ENCODE measurements at regions not wholly inside any gene's neighbourhood (a gene's known extent, or its start where the extent isn't known, plus 50 kb on each side); places are given as distances from the start of the nearest gene placed in this dataset.

DNA sequence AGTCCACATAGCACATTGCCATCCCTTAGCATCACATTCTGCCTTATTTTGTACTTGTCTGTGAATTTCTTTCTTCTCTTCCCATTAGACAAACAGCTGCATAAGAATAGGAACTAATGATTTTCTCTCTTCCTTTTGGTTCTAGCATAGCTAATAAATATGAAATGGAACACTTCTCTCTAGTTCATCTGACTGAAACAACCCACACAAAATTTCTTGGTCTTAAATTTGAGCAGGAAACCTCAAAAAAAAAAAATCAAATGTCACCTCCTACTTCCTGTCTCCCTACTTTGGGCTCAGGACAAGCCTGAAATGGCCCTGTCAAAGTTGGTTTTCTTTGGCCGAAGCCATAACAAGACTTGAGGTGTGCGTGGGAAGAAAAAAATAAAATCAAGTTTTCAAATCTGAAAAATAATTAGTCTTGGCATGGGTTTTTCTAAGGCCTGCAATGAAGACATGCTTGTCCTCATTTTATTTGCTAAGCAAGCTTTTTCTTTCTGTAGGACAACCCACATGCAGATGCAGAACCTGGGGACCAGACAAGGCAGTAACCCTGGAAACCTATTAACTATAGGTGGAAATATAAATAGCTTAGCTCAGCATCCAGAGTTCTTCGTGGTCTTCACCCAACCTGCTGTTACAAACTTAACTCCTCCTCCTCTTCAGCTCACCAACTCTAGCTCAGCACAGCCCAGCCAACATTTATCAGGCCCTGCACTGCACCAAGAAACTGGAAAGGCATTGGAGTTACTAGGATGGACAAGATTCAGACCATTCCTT lies 523.5 kb upstream of the KLF4 start:
- no peak for DNase-seq

DNA sequence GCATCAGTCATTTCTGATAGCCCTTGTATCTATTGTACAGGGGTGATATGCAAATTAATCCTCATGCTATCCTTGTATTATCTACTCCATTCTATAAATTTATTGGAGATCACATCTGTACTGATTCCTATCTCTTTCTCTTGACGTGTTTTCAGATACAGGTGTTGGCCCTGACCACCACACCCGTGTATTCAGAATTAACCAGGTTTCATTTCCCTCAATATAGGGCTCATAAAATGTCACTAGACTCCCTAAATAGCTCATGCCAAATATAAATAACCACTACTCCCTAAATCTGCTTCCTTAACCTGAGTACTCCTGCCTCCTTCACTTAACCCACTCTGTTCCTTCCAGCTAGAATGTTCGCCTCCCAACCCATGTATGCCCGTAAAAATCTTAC lies 522.8 kb upstream of the KLF4 start:
- DNase-seq: no peak

DNA sequence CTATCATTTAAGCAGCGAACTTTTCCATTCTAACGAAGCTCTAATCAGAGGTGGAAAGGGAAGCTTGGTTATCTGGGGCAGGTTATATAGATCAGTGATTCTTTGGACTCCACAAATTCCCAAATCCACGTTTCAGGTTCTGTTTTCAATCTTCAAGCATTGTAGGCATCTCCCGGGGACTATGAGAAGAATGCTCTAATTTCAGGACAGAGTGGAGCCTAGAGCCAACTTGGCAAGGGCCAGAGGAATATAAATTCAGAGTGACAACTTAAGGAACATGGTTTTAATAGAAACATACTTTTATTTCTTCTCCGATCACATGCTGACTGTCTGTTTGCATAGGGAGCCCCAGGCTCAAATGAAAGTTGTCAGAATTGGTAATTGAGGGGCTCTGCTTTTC lies 514.0 kb upstream of the KLF4 start:
- no peak for DNase-seq

DNA sequence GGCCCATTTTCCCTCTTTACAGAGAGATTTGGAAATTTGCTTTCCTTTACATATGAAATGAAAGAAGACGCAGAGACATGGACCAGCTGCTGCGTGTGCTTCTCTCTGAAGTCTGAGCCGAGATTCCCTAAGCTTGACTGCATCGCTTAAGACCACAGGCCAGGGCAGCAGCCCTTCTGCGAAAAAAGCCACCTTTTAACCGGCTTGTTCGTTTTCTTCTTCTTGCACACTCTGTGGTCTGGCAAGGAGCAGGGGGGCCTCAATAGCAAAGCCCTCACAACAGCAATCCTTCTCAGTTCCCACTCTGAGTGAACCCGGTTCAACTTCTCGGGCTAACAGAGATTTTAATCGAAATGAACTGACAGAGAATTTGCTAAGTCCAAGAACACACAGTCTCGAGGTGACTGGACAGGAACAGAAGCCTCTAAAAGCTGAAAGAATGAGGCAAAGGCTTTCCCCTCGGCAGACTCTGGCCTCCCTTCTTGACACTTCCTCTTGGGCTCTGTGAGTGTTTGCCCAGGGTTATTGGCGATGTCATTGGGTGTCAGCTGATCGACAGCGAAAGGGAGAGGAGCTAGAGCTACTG lies 512.9 kb upstream of the KLF4 start:
- DNase-seq: no peak

GRCh38 chr9:108001237-108001636 lies 511.7 kb upstream of the KLF4 start:
- DNase-seq: no peak

- no peak for DNase-seq
Observed at GRCh38 chr9:107999890-108000289, 510.3 kb upstream of the KLF4 start.

- DNase-seq: no peak
Observed at GRCh38 chr9:107999011-107999410, 509.4 kb upstream of the KLF4 start.

- no peak for DNase-seq
Observed at GRCh38 chr9:107994648-107995047, 505.1 kb upstream of the KLF4 start.

GRCh38 chr9:107992271-107992670 lies 502.7 kb upstream of the KLF4 start:
- no peak for DNase-seq

GRCh38 chr9:107991581-107991980 lies 502.0 kb upstream of the KLF4 start:
- no peak for DNase-seq

GRCh38 chr9:107989544-107989943 lies 500.0 kb upstream of the KLF4 start:
- no peak for DNase-seq

GRCh38 chr9:107989099-107989498 lies 499.5 kb upstream of the KLF4 start:
- no peak for DNase-seq

DNA sequence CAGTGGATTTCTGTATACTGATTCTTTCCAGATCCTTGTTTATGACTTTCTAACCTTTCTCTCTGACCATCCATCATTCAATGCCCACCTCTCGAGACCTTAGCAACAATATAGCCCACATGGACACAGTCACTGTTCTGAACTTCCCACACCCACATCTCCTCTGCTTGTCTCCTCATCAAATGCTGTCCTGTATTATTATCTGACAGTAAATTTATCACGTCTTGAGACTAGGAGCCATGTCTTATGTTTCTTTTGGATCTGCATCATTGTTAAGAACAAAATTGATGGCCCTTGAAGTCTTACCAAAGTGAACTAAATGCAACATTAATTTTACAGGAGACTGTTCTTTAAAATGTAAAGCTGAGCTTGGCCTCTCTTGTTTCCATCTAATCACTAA lies 495.4 kb upstream of the KLF4 start:
- no peak for DNase-seq

DNA sequence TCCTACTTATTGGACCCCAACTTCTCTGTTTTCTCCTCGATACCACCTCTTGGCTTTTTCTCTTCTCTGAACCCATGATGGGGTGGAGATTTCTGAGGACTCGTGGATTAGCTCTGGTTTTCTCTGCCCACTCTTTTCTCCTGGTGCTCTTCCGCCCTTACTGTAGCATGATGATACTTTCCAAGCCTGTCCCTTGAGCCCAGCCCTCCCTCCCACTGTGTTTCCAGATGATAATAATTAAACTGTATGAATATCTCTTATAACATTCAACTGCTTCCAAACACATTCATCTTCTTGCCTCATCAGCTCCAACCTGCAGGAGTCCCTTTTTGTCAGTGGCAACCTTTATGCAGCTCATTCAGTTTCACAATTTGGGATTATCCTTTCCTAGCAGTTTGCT lies 494.2 kb upstream of the KLF4 start:
- DNase-seq: no peak

- no peak for DNase-seq
Observed at GRCh38 chr9:107983181-107983603, 493.6 kb upstream of the KLF4 start.

DNA sequence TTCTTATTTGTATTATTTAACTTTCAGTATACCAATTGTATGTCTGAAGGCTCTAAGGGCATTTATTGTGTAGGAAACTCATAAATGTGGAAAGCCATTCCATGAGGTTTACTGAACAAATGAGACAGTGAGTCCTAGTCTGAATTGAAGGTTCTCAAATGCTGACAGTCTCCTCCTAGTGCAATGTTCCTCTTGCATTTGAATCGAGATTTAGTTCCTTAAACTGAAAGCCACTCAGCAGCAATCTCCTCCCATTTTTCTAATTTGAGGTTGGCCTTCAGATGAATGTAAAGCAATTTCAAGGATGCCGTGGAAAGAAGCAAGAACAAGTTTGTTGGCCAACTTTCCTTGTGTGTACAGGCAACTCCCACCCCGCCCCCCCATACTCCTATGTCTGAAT lies 493.2 kb upstream of the KLF4 start:
- no peak for DNase-seq

- DNase-seq: no peak
Observed at GRCh38 chr9:107982001-107982400, 492.4 kb upstream of the KLF4 start.

- DNase-seq: no peak
Observed at GRCh38 chr9:107980984-107981383, 491.4 kb upstream of the KLF4 start.

DNA sequence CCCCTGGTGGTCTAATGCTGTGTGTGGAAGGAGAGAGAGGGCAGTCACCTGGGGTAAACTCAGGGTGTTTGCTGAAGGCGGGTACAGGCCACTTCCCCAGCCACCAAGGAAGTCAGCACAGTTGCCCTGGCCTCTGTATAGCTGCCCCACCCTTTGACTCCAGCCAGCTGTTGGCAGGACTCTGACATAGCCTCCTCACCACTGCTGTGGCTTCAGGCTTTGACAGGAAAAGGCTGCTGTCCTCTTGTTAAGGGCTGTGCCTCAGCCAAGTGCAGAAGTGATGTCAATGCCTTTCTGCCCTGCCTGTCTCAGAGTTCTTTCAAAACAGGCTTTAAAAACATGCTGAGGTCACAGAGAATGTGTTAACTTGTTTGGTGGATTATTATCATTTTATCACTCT lies 487.2 kb upstream of the KLF4 start:
- no peak for DNase-seq

GRCh38 chr9:107975426-107976010 lies 485.9 kb upstream of the KLF4 start:
- DNase-seq: no peak

GRCh38 chr9:107973451-107973850 lies 483.9 kb upstream of the KLF4 start:
- no peak for DNase-seq

GRCh38 chr9:107972346-107972745 lies 482.8 kb upstream of the KLF4 start:
- DNase-seq: no peak

DNA sequence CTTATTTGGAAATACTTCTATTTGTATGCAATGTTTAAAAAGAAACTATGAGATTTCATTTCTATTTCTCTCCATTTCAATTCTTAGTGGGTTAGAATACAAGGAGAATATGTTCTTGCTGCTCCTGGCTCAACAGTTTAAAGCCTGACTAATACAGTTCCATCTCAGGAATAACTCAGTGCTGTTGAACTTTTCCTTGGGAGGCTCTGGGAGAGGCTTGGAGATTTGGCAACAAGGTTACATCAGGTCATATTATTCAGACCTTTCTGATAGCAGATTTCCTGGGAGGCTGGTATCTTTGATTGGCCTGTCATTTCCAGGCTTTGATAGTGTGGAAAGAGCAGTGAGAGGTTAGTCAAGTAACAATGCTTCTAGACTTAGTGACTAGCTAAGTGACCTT lies 481.7 kb upstream of the KLF4 start:
- no peak for DNase-seq

DNA sequence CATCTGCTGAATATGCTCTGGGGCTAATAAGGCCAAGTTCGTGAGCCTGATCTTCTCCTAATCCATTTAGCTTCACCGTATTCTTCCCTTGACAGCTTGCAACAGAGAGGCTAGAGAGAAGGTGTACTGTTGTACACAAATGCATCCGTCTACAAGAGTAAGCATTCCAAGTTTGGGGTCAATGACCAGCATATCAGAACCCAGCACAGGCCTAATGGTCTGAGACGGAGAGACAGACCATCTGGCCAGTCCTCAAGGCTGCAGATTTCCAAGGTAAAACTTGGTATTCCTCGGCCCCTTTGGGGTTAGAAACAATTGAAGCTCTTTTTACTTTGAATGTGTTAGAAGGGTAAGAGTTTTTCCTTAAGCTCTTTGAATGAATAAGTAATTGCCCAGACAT lies 481.2 kb upstream of the KLF4 start:
- DNase-seq: no peak

GRCh38 chr9:107969727-107970126 lies 480.2 kb upstream of the KLF4 start:
- no peak for DNase-seq
